GM12878 (cell line): ENCODE measurements at regions not wholly inside any gene's neighbourhood (a gene's known extent, or its start where the extent isn't known, plus 50 kb on each side); places are given as distances from the start of the nearest gene placed in this dataset.

ENCODE experiments used
- ATAC-seq: fragments of 200-7000 bp; cut with Tn5 transposase; 3 replicates; pipeline ENCODE4 v1.9.1; 2020; ENCODE audit warnings: mild to moderate bottlenecking, moderate library complexity
- BruUV-seq: library from RNA; stranded (reverse); fragments of 400-500 nt; replicated peaks from 2 replicates; lab custom pipeline; 2021; lab: Mats Ljungman, UMichigan
- CTCF ChIA-PET: fragments of 300-600 bp; sonication (Branson Sonifier 250); formaldehyde crosslinking; extraction: SDS; loops from one replicate; lab custom pipeline; 2021; ENCODE audit warnings: inconsistent platforms; lab: Yijun Ruan, JAX
- POLR2A ChIA-PET: fragments of 350-600 bp; formaldehyde crosslinking; extraction: SDS; loops from one replicate; lab custom pipeline; 2021; ENCODE audit warnings: inconsistent platforms; lab: Charles Lee
- RAD21 ChIA-PET: fragments of 300-600 bp; sonication (Branson Sonifier 250); formaldehyde crosslinking; loops from one replicate; lab custom pipeline; 2023; ENCODE audit warnings: antibody characterized with exemption; ENCODE audit not compliant: unreplicated experiment; lab: Charles Lee
- SMC1A ChIA-PET: fragments of 300-600 bp; sonication (Branson Sonifier 250); formaldehyde crosslinking; loops from one replicate; lab custom pipeline; 2023; ENCODE audit not compliant: unreplicated experiment, uncharacterized antibody; lab: Charles Lee
- DNase-seq: peaks from one replicate; pipeline ENCODE4 v3.0.0-alpha.2; 2011; ENCODE audit warnings: low read depth, low spot score
- FAIRE-seq: peaks from 3 replicates; lab custom pipeline; 2011; peaks lifted over from hg19 to GRCh38; lab: Jason Lieb, UNC
- H2AFZ ChIP-seq: 2 replicates; pipeline ENCODE4 v1.6.0; 2011; ENCODE audit warnings: low read depth, low read length, control low read depth; ENCODE audit not compliant: control insufficient read depth
- H3K27ac ChIP-seq: 2 replicates; pipeline ENCODE4 v1.5.1; 2011; ENCODE audit warnings: control low read depth; ENCODE audit not compliant: control insufficient read depth, insufficient read depth
- H3K27me3 ChIP-seq, 2 experiments: replicated peaks in 1 of 2; 2 replicates each; pipeline versions ENCODE4 v1.6.0 to v1.6.1; 2011; ENCODE audit warnings: low read length in 1 of 2; ENCODE audit not compliant: control insufficient read depth in 2 of 2, insufficient read depth in 2 of 2
- H3K36me3 ChIP-seq, 2 experiments: 2 replicates each; pipeline ENCODE4 v1.5.1; 2011; ENCODE audit warnings: low read length in 1 of 2; ENCODE audit not compliant: control insufficient read depth in 2 of 2, insufficient read depth in 2 of 2
- H3K4me1 ChIP-seq: 2 replicates; pipeline ENCODE4 v1.6.1; 2011; ENCODE audit warnings: mild to moderate bottlenecking, low read length, moderate library complexity, mixed read lengths; ENCODE audit not compliant: control insufficient read depth, insufficient read depth
- H3K4me2 ChIP-seq: 2 replicates; pipeline ENCODE4 v1.6.0; 2011; ENCODE audit warnings: control low read depth; ENCODE audit not compliant: control insufficient read depth, insufficient read depth
- H3K4me3 ChIP-seq: fragments of 200-600 bp; sonication (generic); 2 replicates; pipeline ENCODE4 v1.5.1; 2016
- H3K79me2 ChIP-seq: 2 replicates; pipeline ENCODE4 v1.6.0; 2011; ENCODE audit warnings: low read length; ENCODE audit not compliant: control insufficient read depth, insufficient read depth
- H3K9ac ChIP-seq: 2 replicates; pipeline ENCODE4 v1.8.0; 2011; ENCODE audit warnings: low read length, control low read depth, mixed read lengths; ENCODE audit not compliant: control insufficient read depth, insufficient read depth
- H3K9me3 ChIP-seq: replicated peaks from 3 replicates; pipeline ENCODE4 v1.5.1; 2011; ENCODE audit warnings: mild to moderate bottlenecking, low read length; ENCODE audit not compliant: control insufficient read depth, insufficient read depth
- H4K20me1 ChIP-seq: 2 replicates; pipeline ENCODE4 v1.6.0; 2011; ENCODE audit not compliant: control insufficient read depth, insufficient read depth
- CBX5 ChIP-seq: sonication (generic); IDR thresholded peaks from 2 replicates; pipeline ENCODE4 v1.6.1; 2016; ENCODE audit warnings: low read depth, moderate library complexity, mild to moderate bottlenecking, inconsistent platforms
- DPF2 ChIP-seq: fragments of 450-650 bp; IDR thresholded peaks from 2 replicates; pipeline ENCODE4 v1.6.1; 2017; ENCODE audit warnings: mild to moderate bottlenecking
- E2F4 ChIP-seq: IDR thresholded peaks from 2 replicates; pipeline ENCODE4 v1.6.1; 2012; ENCODE audit warnings: low read depth, low read length, improper control_type of control experiment
- EP300 ChIP-seq, 2 experiments: fragments of 150-350 bp in 1 of 2; IDR thresholded peaks; 2 replicates each; pipeline ENCODE4 v1.6.1; 2011 to 2012; ENCODE audit warnings: low read depth in 2 of 2, low read length in 2 of 2, borderline replicate concordance in 1 of 2, improper control_type of control experiment in 1 of 2, inconsistent platforms in 1 of 2; ENCODE audit not compliant: control insufficient read depth in 1 of 2
- FOXK2 ChIP-seq: fragments of 450-650 bp; IDR thresholded peaks from 2 replicates; pipeline ENCODE4 v1.6.1; 2017; ENCODE audit warnings: mild to moderate bottlenecking, moderate library complexity
- IKZF2 ChIP-seq, 2 experiments: fragments of 450-650 bp; IDR thresholded peaks; 2 replicates each; pipeline ENCODE4 v1.6.1; 2017; ENCODE audit warnings: mild to moderate bottlenecking in 2 of 2, moderate library complexity in 2 of 2
- IRF4 ChIP-seq: IDR thresholded peaks from 2 replicates; pipeline ENCODE4 v1.6.1; 2011; ENCODE audit warnings: low read depth, low read length
- KAT2A ChIP-seq: conservative IDR thresholded peaks from 2 replicates; pipeline ENCODE4 v1.6.1; 2011; ENCODE audit warnings: low read depth, low read length; ENCODE audit not compliant: control insufficient read depth
- NBN ChIP-seq: fragments of 450-650 bp; IDR thresholded peaks from 2 replicates; pipeline ENCODE4 v1.6.1; 2016
- NFIC ChIP-seq: IDR thresholded peaks from 2 replicates; pipeline ENCODE4 v1.6.1; 2012; ENCODE audit warnings: low read depth, mild to moderate bottlenecking, inconsistent platforms, low read length, moderate library complexity
- NFYA ChIP-seq: IDR thresholded peaks from 2 replicates; pipeline ENCODE4 v1.6.1; 2011; ENCODE audit warnings: low read depth, mild to moderate bottlenecking, low read length, improper control_type of control experiment, borderline replicate concordance
- PAX8 ChIP-seq: fragments of 450-650 bp; IDR thresholded peaks from 2 replicates; pipeline ENCODE4 v1.6.1; 2017; ENCODE audit warnings: mild to moderate bottlenecking, moderate library complexity
- RB1 ChIP-seq: fragments of 450-650 bp; formaldehyde crosslinking; IDR thresholded peaks from 2 replicates; pipeline ENCODE4 v1.6.1; 2017; ENCODE audit warnings: mild to moderate bottlenecking, borderline replicate concordance
- SMAD1 ChIP-seq: fragments of 450-650 bp; IDR thresholded peaks from 2 replicates; pipeline ENCODE4 v1.6.1; 2018; ENCODE audit warnings: mild to moderate bottlenecking, low read depth; ENCODE audit not compliant: partially characterized antibody
- SMC3 ChIP-seq: IDR thresholded peaks from 2 replicates; pipeline ENCODE4 v1.6.1; 2011; ENCODE audit warnings: low read length, improper control_type of control experiment, borderline replicate concordance
- SUZ12 ChIP-seq: fragments of 200-600 bp; sonication (generic); IDR thresholded peaks from one replicate; pipeline ENCODE4 v1.6.1; 2018; ENCODE audit warnings: antibody characterized with exemption, mild to moderate bottlenecking; ENCODE audit not compliant: unreplicated experiment
- TCF12 ChIP-seq: IDR thresholded peaks from 2 replicates; pipeline ENCODE4 v1.6.1; 2011; ENCODE audit warnings: low read depth, mild to moderate bottlenecking, low read length
- TCF3 ChIP-seq: IDR thresholded peaks from 2 replicates; pipeline ENCODE4 v1.6.1; 2012; ENCODE audit warnings: low read depth, mild to moderate bottlenecking, low read length, borderline replicate concordance; ENCODE audit not compliant: insufficient read depth
- ZNF217 ChIP-seq: fragments of 450-650 bp; IDR thresholded peaks from 2 replicates; pipeline ENCODE4 v1.6.1; 2017; ENCODE audit warnings: antibody characterized with exemption, mild to moderate bottlenecking
- WGBS: methylation state at CpG from one replicate; pipeline ENCODE4 v1.1.6; 2016; ENCODE audit warnings: low lambda C conversion rate; ENCODE audit not compliant: insufficient replicate concordance, insufficient coverage; ENCODE audit errors: missing lambda C conversion rate; 5-methylcytosine and 5-hydroxymethylcytosine counted together
- in situ Hi-C: fragments of 300-500 bp; cut with MboI; formaldehyde crosslinking; loops from 9 replicates; pipeline ENCODE4 v1.14.3; 2018; ENCODE audit warnings: mixed read lengths
- intact Hi-C: fragments of 100-400 bp; cut with micrococcal nuclease; formaldehyde crosslinking; loops from one replicate; pipeline ENCODE4 v1.14.2; 2022; ENCODE audit not compliant: unreplicated experiment

- H3K9ac ChIP-seq: no peak overlapping the region
- no peaks in the 10 kb centered on the region for H3K4me1 ChIP-seq
- H3K27me3 ChIP-seq: no peaks in the 10 kb centered on the region; a peak in 1 of 4 replicates
- TF ChIP-seq NBN (no peak), IKZF2 (IDR thresholded peaks at IDR 0.05) (no peak), E2F4 (no peak), TCF3 (no peak), TCF12 (no peak)
- no peaks in the 10 kb centered on the region for H4K20me1 ChIP-seq
- FAIRE-seq (no peak), DNase-seq (no peak), ATAC-seq (no peak)
- H3K4me3 ChIP-seq: no peak overlapping the region
- ChIA-PET SMC1A (interaction anchor here (0.7 to 1.4 kb wide), 2 partner anchors 11 to 75 kb away, joined by 3 to 5 read pairs; no protein-coding TSS in a partner anchor), POLR2A (no interaction called here), CTCF (interaction anchor here (0.6 to 0.9 kb wide), 2 partner anchors 176 to 177 kb away, joined by 3 read pairs; no protein-coding TSS in a partner anchor), RAD21 (no interaction called here)
- H3K79me2 ChIP-seq: no peaks in the 10 kb centered on the region
- 44% methylated on average over 2 of the region's 2 CpGs for WGBS
- H3K36me3 ChIP-seq: no peaks in the 10 kb centered on the region
- no peaks in the 10 kb centered on the region; the same call in 2 of the 3 replicates for H3K9me3 ChIP-seq
- in situ Hi-C loops (no loop called here), intact Hi-C loops (no loop called here)
- H3K27ac ChIP-seq: no peak overlapping the region
- BruUV-seq: no TSS peak
- H3K4me2 ChIP-seq: no peak overlapping the region
- no peak overlapping the region for H2AFZ ChIP-seq
Observed at GRCh38 chr3:17820704-17821103, 78.3 kb upstream of the TBC1D5 start.

- ChIA-PET SMC1A (interaction anchor here (1.4 kb wide), 1 partner anchor 12 kb away, joined by 5 read pairs; no protein-coding TSS in a partner anchor), POLR2A (no interaction called here), RAD21 (no interaction called here), CTCF (interaction anchor here (0.9 kb wide), 1 partner anchor 177 kb away, joined by 3 read pairs; no protein-coding TSS in a partner anchor)
- Histone ChIP-seq H3K4me1 (no peaks in the 10 kb centered on the region), H3K36me3 (no peaks in the 10 kb centered on the region), H3K79me2 (no peaks in the 10 kb centered on the region), H4K20me1 (no peaks in the 10 kb centered on the region), H2AFZ (no peak overlapping the region), H3K27me3 (no peaks in the 10 kb centered on the region; a peak in 1 of 4 replicates), H3K9ac (no peak overlapping the region), H3K9me3 (no peaks in the 10 kb centered on the region; the same call in 2 of the 3 replicates), H3K4me3 (no peak overlapping the region), H3K4me2 (no peak overlapping the region), H3K27ac (no peak overlapping the region)
- FAIRE-seq (no peak), DNase-seq (no peak), ATAC-seq (no peak)
- in situ Hi-C loops (no loop called here), intact Hi-C loops (no loop called here)
- BruUV-seq: no TSS peak
- no peak for TF ChIP-seq KAT2A
- no peak for TF ChIP-seq RB1
- no peak for TF ChIP-seq NFYA
- TF ChIP-seq IRF4: no peak
- no peak for TF ChIP-seq DPF2
- no peak for TF ChIP-seq IKZF2 (IDR thresholded peaks at IDR 0.05)
- no peak for TF ChIP-seq EP300 (IDR thresholded peaks at IDR 0.05; ENCODE audit: borderline replicate concordance in 1 of 2, control insufficient read depth in 1 of 2, low read depth in 2 of 2, low read length in 2 of 2)
- TF ChIP-seq ZNF217: no peak
- TF ChIP-seq NFIC: no peak
- no peak for TF ChIP-seq SMC3
- no peak for TF ChIP-seq FOXK2
- TF ChIP-seq SUZ12: no peak
- no peak for TF ChIP-seq SMAD1
- TF ChIP-seq PAX8: no peak
- TF ChIP-seq CBX5: no peak
Observed at GRCh38 chr3:17820275-17820674, 77.8 kb upstream of the TBC1D5 start.
